ENCODE measurements at regions not wholly inside any gene's neighbourhood (a gene's known extent, or its start where the extent isn't known, plus 50 kb on each side); places are given as distances from the start of the nearest gene placed in this dataset.
A peak's percentile ranks its signal among the peaks of the same experiment; 100 is the strongest.

- POLR2A ChIA-PET = no interaction called here
- peak; percentile 62; the same call in 1 of the 2 replicates for TF ChIP-seq ZNF239 (tag by site-specific recombination; IDR thresholded peaks at IDR 0.05)
- peak; percentile 73; the same call in 1 of the 2 replicates for TF ChIP-seq ZNF473 (tag by site-specific recombination; IDR thresholded peaks at IDR 0.05)
- TF ChIP-seq ZNF114 (tag by site-specific recombination; IDR thresholded peaks at IDR 0.05) = 0 out of 2 replicates have a peak, but pooled peaks have one; percentile 26
- TF ChIP-seq ZBTB48 (tag by site-specific recombination; IDR thresholded peaks at IDR 0.05) = peak; percentile 32; the same call in 1 of the 2 replicates
- TF ChIP-seq ZSCAN30 (tag by site-specific recombination; IDR thresholded peaks at IDR 0.05) = no peak
- peak; percentile 12; the same call in 1 of the 2 replicates for TF ChIP-seq ZNF140 (tag by site-specific recombination; IDR thresholded peaks at IDR 0.05)
- 0 out of 2 replicates have a peak, but pooled peaks have one; percentile 19 for TF ChIP-seq ZNF169 (tag by site-specific recombination; IDR thresholded peaks at IDR 0.05)
- TF ChIP-seq ZNF791 (tag by site-specific recombination; IDR thresholded peaks at IDR 0.05) = peak; percentile 12; the same call in 1 of the 2 replicates
- no peak for TF ChIP-seq ZNF274 (IDR thresholded peaks at IDR 0.05; ENCODE audit: low read length)
- 0 out of 2 replicates have a peak, but pooled peaks have one; percentile 31 for TF ChIP-seq ZNF274 (tag by site-specific recombination; IDR thresholded peaks at IDR 0.05; ENCODE audit: borderline replicate concordance)
- TF ChIP-seq ZFHX2 (tag by site-specific recombination; conservative IDR thresholded peaks at IDR 0.05) = peak; percentile 99
- TF ChIP-seq ZNF175 (tag by site-specific recombination; IDR thresholded peaks at IDR 0.05) = 0 out of 2 replicates have a peak, but pooled peaks have one; percentile 12
- peak; percentile 41 for TF ChIP-seq ZNF266 (tag by site-specific recombination; IDR thresholded peaks at IDR 0.05; ENCODE audit: low read depth)
- TF ChIP-seq ZNF157 (tag by site-specific recombination; IDR thresholded peaks at IDR 0.05) = peak; percentile 25; the same call in 1 of the 2 replicates
- TF ChIP-seq ZNF488 (tag by site-specific recombination; IDR thresholded peaks at IDR 0.05) = 0 out of 2 replicates have a peak, but pooled peaks have one; percentile 49
- TF ChIP-seq ZNF223 (tag by site-specific recombination; IDR thresholded peaks at IDR 0.05) = no peak
- no peak for TF ChIP-seq ZBTB1 (tag by site-specific recombination; IDR thresholded peaks at IDR 0.05)
- TF ChIP-seq ZNF521 (tag by site-specific recombination; IDR thresholded peaks at IDR 0.05) = 0 out of 2 replicates have a peak, but pooled peaks have one; percentile 29
- peak; percentile 66; the same call in 1 of the 2 replicates for TF ChIP-seq ZNF341 (tag by site-specific recombination; IDR thresholded peaks at IDR 0.05; ENCODE audit: low read depth)
- 0 out of 2 replicates have a peak, but pooled peaks have one; percentile 40 for TF ChIP-seq ZNF670 (tag by site-specific recombination; IDR thresholded peaks at IDR 0.05; ENCODE audit: low read depth)
- peak; percentile 98 for TF ChIP-seq EGR2 (tag by site-specific recombination; IDR thresholded peaks at IDR 0.05; ENCODE audit: low read depth)
- TF ChIP-seq ZNF785 (tag by site-specific recombination; IDR thresholded peaks at IDR 0.05) = 0 out of 2 replicates have a peak, but pooled peaks have one; percentile 11
- no peak for TF ChIP-seq HOXA7 (CRISPR knock-in tag; IDR thresholded peaks at IDR 0.05; ENCODE audit: borderline replicate concordance)
- TF ChIP-seq ZNF18 (tag by site-specific recombination; IDR thresholded peaks at IDR 0.05) = peak; percentile 88
- no peak for TF ChIP-seq SP3 (tag by site-specific recombination; IDR thresholded peaks at IDR 0.05)
- TF ChIP-seq ZNF544 (tag by site-specific recombination; IDR thresholded peaks at IDR 0.05) = peak; percentile 82; the same call in 1 of the 2 replicates
- peak; percentile 73; the same call in 1 of the 2 replicates for TF ChIP-seq ZNF311 (tag by site-specific recombination; IDR thresholded peaks at IDR 0.05; ENCODE audit: borderline replicate concordance)
- TF ChIP-seq SCRT2 (tag by site-specific recombination; IDR thresholded peaks at IDR 0.05) = no peak
- TF ChIP-seq ZNF148 (tag by site-specific recombination; IDR thresholded peaks at IDR 0.05; ENCODE audit: borderline replicate concordance) = 0 out of 2 replicates have a peak, but pooled peaks have one; percentile 21
- TF ChIP-seq ZNF558 (tag by site-specific recombination; IDR thresholded peaks at IDR 0.05) = no peak
- H3K36me3 ChIP-seq (ENCODE audit: control insufficient read depth in 2 of 2, insufficient read depth in 1 of 2, low read length in 2 of 2) = no peaks in the 10 kb centered on the region
- no peak overlapping the region for H3K4me3 ChIP-seq (ENCODE audit: low read depth, low read length)
- no peak overlapping the region for H3K27ac ChIP-seq (ENCODE audit: extremely low read depth, low read depth, low read length)
- no peaks in the 10 kb centered on the region for H3K9me3 ChIP-seq (ENCODE audit: control insufficient read depth, insufficient read depth, low read depth, low read length)
- CTCF ChIA-PET = no interaction called here
- no peaks in the 10 kb centered on the region for H3K4me1 ChIP-seq (ENCODE audit: control insufficient read depth, insufficient read depth, low read length)
Measured at GRCh38 chr21:33985117-33986050, 69.8 kb upstream of the ATP5PO start.
